ENCODE measurements at regions not wholly inside any gene's neighbourhood (a gene's known extent, or its start where the extent isn't known, plus 50 kb on each side); places are given as distances from the start of the nearest gene placed in this dataset.

DNA sequence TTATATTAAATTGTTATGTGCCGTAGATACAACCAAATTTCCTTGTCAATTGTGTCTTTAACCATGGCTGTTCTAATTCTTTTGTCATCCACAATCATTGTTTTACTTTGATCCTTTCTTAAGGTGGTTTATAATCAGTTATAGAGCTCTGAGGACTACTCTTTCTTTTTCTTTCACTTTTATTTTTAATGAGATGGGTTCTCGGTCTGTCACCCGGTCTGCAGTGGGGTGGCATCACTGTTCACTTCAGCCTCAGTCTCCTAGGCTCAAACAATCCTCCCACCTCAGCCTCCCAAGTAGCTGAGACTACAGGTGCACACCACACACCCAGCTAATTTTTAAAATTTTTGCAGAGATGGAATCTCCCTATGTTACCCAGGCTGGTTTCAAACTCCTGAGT, 74.2 kb downstream of the ANXA2R start:
- intact Hi-C loops (cut with micrococcal nuclease): no loop called here
- TF ChIP-seq, protein P1, sequence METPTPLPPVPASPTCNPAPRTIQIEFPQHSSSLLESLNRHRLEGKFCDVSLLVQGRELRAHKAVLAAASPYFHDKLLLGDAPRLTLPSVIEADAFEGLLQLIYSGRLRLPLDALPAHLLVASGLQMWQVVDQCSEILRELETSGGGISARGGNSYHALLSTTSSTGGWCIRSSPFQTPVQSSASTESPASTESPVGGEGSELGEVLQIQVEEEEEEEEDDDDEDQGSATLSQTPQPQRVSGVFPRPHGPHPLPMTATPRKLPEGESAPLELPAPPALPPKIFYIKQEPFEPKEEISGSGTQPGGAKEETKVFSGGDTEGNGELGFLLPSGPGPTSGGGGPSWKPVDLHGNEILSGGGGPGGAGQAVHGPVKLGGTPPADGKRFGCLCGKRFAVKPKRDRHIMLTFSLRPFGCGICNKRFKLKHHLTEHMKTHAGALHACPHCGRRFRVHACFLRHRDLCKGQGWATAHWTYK (CRISPR knock-in tag; IDR thresholded peaks at IDR 0.05): no peak
- TF ChIP-seq ZNF57 (CRISPR knock-in tag; IDR thresholded peaks at IDR 0.05): no peak
- no peak for TF ChIP-seq RREB1 (CRISPR knock-in tag; IDR thresholded peaks at IDR 0.05)
- TF ChIP-seq MAFG (tag; conservative IDR thresholded peaks at IDR 0.05): no peak
- no peak for TF ChIP-seq RFX5 (IDR thresholded peaks at IDR 0.05; ENCODE audit: low read depth, low read length)
- no peak for TF ChIP-seq ZNF133 (CRISPR knock-in tag; IDR thresholded peaks at IDR 0.05)
- TF ChIP-seq ZNF217 (CRISPR knock-in tag; IDR thresholded peaks at IDR 0.05): no peak
- TF ChIP-seq ARNT (IDR thresholded peaks at IDR 0.05): no peak
- no peak for TF ChIP-seq ARID3A (IDR thresholded peaks at IDR 0.05; ENCODE audit: borderline replicate concordance, low read depth, low read length)
- TF ChIP-seq TCFL5 (CRISPR knock-in tag; conservative IDR thresholded peaks at IDR 0.05): no peak
- TF ChIP-seq, protein P2, sequence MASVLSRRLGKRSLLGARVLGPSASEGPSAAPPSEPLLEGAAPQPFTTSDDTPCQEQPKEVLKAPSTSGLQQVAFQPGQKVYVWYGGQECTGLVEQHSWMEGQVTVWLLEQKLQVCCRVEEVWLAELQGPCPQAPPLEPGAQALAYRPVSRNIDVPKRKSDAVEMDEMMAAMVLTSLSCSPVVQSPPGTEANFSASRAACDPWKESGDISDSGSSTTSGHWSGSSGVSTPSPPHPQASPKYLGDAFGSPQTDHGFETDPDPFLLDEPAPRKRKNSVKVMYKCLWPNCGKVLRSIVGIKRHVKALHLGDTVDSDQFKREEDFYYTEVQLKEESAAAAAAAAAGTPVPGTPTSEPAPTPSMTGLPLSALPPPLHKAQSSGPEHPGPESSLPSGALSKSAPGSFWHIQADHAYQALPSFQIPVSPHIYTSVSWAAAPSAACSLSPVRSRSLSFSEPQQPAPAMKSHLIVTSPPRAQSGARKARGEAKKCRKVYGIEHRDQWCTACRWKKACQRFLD (CRISPR knock-in tag; IDR thresholded peaks at IDR 0.05): no peak
- DNase-seq (ENCODE audit: extremely low read depth in 1 of 4, low spot score in 3 of 4) (no peak), FAIRE-seq (no peak), ATAC-seq (no peak)
- no peak overlapping the region for H3K4me2 ChIP-seq (ENCODE audit: insufficient read depth, low read length)
- H3K9ac ChIP-seq (ENCODE audit: insufficient read depth in 1 of 2, low read depth in 2 of 2, low read length in 2 of 2): no peak overlapping the region
- ChIA-PET CTCF (ENCODE audit: low intra/inter-chr PET ratio) (no interaction called here), POLR2A (interaction anchor here (0.7 to 1.5 kb wide), 2 partner anchors 9 to 523 kb away, joined by 3 to 4 read pairs; no protein-coding TSS in a partner anchor)
- H3K27me3 ChIP-seq (ENCODE audit: control insufficient read depth in 2 of 2, insufficient read depth in 2 of 2, low read length in 2 of 2): no peaks in the 10 kb centered on the region
- no peaks in the 10 kb centered on the region for H3K36me3 ChIP-seq (ENCODE audit: control insufficient read depth, insufficient read depth, low read length)
- no peaks in the 10 kb centered on the region for H3K9me1 ChIP-seq (ENCODE audit: control insufficient read depth, insufficient read depth, low read length)
- no peak overlapping the region for H2AFZ ChIP-seq (ENCODE audit: low read depth, low read length)
- H3K4me1 ChIP-seq (replicated peaks in 1 of 2; ENCODE audit: control insufficient read depth in 2 of 2, insufficient read depth in 2 of 2, low read length in 2 of 2): peaks cover 0 to 2% of the 10 kb centered on the region in 2 experiments; a peak in 1 of 5 replicates
- no peaks in the 10 kb centered on the region for H4K20me1 ChIP-seq (replicated peaks; ENCODE audit: control insufficient read depth, insufficient read depth, low read length)
- no peaks in the 10 kb centered on the region for H3K79me2 ChIP-seq (ENCODE audit: control insufficient read depth, insufficient read depth, low read length)
- no peaks in the 10 kb centered on the region for H3K9me3 ChIP-seq (replicated peaks; ENCODE audit: control insufficient read depth, insufficient read depth, low read depth, low read length)
- H3K27ac ChIP-seq (ENCODE audit: extremely low read depth, low read depth, low read length): no peak overlapping the region
- H3K4me3 ChIP-seq: no peak overlapping the region
- no TSS peak for BruUV-seq (replicated peaks)
- in situ Hi-C loops (cut with MboI): no loop called here
- WGBS (ENCODE audit: insufficient coverage, low coverage, missing lambda C conversion rate): 29% methylated on average over 3 of the region's 3 CpGs

Measured in K562 (cell line).